Left colon (tissue), 2 donors: ENCODE measurements at regions not wholly inside any gene's neighbourhood (a gene's known extent, or its start where the extent isn't known, plus 50 kb on each side); places are given as distances from the start of the nearest gene placed in this dataset.
A peak's percentile ranks its signal among the peaks of the same experiment; 100 is the strongest.

ENCODE experiments used
- ATAC-seq: fragments of 200-7000 bp; cut with Tn5 transposase; one replicate; pipeline ENCODE4 v1.9.1; 2020; ENCODE audit warnings: mild to moderate bottlenecking, moderate library complexity
- DNase-seq, 2 donors: peaks; one replicate each; pipeline ENCODE4 v3.0.0-alpha.2; 2020
- intact Hi-C, 2 donors: fragments of 100-400 bp; cut with DNase I in 1 of 2; cut with micrococcal nuclease in 1 of 2; formaldehyde crosslinking; loops; one replicate each; pipeline versions ENCODE4 v1.11.2 to v1.14.0; 2022; cut with DNase I, micrococcal nuclease
- donor health status: DM: no; HTN: no; CAD: no.
- donor health status: DM: yes; HTN: yes; CAD: no.

DNA sequence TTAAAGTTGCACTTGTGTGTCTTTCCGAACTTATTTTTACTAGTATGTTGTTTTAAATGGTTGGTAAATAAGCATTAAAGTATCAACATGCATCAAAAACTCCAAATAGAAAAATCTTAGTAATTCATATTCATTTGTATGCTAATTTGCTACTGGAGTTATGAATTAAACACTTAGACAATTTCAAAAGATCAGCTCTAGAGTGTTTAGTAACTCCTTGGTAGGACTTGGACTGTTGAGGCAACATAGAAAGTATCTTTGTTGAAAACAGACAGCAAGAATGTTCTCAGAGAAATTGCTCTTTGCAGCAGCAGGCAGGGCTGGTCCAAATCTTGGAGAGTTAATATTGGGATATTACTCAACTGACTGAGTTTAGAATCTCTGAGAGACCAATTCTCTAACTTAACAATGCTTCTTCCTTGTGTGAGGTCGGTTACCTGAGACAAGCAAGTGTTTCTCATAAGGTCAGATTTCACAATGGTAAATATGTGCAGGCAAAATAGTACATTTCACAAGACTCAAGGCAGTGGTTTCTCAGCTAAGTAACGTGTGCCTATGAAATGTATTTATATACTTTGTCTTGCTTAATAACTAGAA, 147.8 kb upstream of the IL12A start:
- DNase-seq (no peak), ATAC-seq (no peak)
- intact Hi-C loops: no loop called here

DNA sequence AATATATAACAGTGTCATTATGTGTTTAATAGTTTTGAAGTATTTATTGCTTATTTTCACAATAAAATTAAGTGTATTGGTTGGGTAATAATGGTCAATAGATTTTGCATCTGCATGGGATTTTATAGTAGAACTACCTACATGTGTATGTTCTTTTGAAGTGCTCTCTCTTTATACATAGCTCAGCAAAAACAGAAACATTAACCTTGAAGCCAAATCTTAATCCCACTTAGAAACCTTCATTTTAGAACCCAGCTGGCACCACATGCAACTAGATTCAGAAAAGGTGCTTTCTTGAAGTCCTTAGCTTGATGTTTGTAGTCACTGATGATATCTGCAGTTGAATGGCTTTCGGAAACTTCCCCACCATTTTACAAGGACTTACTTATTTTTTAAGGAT, 146.9 kb upstream of the IL12A start:
- ATAC-seq (no peak), DNase-seq (no peak)
- intact Hi-C loops: no loop called here

DNA sequence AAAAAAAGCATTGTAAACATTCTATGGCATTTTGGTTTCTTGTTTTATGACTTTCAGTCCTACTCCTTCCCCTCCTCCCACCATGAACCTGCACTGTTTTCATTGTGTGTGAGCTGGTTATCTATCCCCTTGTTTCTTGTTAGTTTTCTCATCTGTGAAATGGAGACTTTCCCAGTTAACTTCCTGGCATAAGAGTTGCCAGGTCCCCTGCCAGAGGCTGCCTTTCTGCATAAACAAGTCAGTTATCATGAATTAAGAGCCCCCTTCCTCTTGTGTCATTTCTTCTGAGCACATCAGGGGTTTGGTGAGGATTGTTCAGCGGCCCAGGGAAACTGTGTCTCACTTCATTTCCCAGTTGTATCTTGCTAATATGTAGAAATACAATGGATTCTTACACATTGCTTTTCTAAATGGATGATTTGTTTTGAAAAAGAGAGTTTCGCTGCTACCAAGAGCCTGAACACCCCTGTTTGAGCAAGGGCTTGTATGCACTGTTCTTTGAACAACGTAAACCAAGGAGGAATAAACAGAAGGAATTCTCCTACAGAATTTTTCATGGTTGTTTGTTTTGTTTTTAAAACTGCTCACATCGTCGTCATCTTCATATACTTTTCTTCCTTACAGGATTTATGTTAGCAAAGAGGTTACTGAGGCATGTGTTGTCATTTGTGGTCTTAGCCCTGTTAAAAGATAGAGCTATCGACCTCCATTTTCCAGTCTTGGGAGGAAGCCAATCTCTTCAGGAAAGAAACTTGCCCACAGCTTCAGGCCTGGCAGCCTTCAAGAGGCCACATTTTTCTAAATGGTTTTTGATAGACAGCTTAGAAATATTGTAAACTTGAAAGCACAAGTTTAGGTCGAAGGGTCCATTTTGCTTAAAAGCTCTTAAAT, 144.6 kb upstream of the IL12A start:
- no peak for DNase-seq
- ATAC-seq: no peak
- intact Hi-C loops: no loop called here

DNA sequence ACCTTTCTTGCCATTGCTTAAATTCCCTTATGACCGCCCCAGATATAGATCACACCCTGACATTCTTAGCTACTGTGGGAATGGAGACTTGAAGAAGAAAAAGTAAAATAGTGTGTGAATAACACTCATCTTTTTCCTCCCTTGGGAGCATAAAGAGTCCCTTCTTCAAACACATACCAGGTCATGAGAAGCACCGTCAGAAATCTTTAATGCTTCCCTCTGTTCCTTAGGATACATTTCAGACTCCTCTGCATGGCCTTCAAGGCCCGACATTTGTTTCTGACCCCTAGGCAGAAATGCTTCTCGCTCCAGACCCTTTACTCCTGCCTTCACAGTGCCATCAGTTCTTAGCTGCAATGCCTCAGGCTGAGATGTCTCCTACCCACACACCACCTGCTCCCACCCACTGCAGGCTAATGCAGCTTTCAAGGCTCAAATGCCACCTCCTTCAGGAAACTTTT, 143.8 kb upstream of the IL12A start:
- intact Hi-C loops: no loop called here
- ATAC-seq (no peak), DNase-seq (no peak)

DNA sequence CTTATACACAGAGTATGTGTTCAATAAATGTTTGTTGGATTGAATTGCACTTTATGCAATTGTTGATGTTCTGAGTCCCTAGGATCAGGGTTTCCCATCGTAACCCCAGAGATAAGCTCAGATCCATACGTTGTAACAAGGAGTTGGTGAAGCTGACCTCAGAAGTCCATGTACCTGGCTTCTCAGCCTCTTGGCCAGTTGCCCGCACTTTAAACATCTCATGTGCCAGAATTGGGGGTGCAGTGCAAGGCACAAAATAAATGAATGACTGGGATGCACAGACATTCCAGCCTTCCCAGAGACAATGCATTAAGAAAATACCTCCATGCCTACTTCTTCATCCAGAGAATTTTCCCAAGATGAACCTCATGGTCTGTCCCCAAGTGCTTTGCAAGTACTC, 142.9 kb upstream of the IL12A start:
- no peak for ATAC-seq
- DNase-seq: no peak
- intact Hi-C loops: no loop called here

DNA sequence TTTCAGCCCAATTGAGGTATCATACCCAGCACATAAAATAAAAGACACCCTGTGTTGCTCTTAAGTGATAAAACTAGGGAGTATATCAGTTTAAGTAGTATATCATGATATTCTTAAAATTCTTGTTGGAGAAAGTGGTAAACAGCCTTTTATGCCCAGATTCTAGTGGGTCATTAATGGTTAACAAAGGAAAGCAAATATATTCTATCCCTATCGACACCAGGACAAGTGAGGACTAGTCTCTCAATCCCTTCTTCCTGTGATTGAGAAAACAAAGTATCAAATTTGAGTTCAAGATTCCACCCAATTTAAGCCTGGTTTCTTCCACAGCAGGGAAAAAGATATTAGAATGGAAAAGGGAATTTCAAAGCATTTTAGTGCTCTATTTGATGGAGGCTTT, 142.4 kb upstream of the IL12A start:
- intact Hi-C loops: no loop called here
- ATAC-seq (no peak), DNase-seq (no peak)

DNA sequence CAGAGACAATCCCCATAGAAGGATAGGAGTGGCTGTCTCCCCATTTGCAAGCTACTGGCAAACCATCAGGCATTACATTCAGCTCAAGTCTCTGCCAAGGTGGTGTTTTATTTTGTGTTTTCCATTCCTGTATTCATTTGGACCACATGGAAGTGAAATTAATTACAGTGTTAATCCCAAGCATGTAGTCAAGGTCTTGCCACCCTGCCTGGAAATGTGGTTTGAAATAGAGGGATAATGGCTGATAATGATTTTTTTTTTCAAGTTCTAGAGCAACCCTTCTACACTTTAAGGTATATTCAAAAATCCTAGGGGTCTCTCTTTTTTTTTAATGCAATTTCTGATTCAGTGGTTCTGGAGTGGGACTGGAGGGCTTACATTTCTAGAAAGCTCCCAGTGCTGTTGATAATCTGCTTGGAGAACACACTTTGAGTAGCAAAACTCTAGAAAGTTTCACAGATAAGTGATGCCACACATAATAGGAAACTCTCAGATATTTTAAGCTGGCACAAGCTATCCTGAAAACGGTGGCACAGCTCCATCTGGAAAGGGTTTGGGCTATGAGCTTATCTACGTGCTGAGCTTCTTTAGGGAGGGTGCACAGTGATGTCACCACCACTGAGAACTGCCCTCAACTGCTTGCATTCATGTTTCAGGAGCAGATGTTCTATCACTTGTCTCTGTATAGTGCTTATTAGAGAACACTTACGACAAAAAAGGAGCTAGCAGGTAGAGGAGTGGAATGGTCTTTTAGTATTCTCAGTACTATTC, 140.1 kb upstream of the IL12A start:
- DNase-seq (no peak), ATAC-seq (no peak)
- intact Hi-C loops: no loop called here

DNA sequence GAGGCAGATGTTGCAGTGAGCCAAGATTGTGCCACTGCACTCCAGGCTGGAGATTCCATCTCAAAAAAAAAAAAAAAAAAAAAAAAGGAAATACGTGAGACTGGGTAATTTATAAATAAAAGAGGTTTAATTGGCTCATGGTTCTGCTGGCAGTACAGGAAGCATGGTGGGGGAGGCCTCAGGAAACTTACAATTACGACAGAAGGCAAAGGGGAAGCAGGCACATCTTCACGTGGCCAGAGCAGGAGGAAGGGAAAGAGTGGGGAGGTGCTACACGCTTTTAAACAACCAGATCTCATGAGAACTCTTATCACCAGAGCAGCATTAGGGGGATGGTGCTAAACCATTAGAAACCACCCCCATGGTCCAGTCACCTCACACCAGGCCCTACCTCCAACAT, 138.2 kb upstream of the IL12A start:
- ATAC-seq: no peak
- intact Hi-C loops: no loop called here
- no peak for DNase-seq

DNA sequence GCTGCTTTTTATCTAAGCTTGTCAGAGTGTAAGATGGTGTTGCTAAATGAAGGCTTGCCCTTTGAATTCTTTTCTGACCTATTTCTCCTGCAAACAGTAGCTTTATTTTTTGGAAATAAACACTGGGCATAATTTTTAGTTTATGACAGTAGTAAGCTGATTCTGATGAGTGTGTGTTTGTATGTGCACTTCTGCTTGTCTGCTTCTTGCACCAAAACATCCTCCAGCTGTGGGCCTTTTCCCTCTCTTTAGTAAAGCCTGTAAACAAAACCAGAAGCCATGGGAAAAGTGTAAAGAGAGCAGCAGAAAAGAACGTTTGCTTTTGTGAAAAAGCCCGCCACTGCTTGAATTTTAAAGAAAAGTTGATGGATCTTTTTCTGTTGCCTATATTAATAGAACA, 136.4 kb upstream of the IL12A start:
- no peak for ATAC-seq
- DNase-seq: no peak
- intact Hi-C loops: no loop called here

DNA sequence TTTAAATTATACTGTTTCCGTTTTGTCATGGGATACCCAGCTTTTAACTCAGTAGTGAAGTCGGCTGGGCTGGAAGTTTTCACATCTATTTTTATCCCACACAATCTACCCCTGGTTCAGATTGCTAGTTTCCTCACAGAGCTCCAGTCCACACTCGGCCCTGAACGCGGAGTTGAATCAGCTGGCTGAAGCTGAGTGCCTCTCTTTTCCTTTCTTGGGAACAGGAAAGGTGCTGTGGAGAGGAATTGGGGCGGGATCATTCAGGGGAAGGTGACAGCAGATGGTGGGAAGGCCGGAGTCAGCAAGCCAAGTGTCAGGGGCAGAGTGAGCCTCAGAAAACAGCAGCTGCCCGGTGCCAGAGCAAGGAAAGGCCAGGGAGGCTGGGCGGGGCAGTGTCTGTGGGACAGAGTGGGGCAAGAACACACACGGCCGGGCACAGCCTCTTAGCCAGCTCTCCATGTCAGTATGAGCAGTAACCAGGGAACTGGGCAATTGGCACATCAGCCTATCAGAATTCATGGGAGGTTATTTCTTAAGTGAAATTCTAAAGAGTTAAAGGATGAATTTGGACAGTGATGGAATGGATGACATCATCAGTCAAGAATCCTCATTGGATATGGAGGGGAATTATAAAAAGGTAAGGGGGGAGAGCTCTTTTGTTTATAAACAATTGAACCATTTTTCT, 135.7 kb upstream of the IL12A start:
- intact Hi-C loops: no loop called here
- ATAC-seq: no peak
- DNase-seq: peak in 1 of 2 donors; percentile 15

DNA sequence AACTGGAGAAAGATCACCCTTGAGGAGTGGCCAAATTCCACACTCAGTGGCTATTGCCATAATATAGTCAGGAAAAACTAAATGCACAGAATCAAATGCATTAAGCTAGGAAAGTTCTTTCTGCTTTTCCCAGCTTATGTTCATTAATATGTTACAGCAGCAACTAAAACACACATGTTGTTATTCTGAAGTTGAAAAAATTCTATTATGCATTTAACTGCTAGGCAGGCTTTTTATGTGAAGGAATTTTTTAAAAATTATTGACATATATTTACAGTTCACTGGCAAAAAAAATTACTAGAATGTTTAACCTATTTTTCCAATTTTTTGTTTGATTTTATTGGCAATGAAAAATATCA, 135.2 kb upstream of the IL12A start:
- no peak for DNase-seq
- ATAC-seq: no peak
- intact Hi-C loops: no loop called here

DNA sequence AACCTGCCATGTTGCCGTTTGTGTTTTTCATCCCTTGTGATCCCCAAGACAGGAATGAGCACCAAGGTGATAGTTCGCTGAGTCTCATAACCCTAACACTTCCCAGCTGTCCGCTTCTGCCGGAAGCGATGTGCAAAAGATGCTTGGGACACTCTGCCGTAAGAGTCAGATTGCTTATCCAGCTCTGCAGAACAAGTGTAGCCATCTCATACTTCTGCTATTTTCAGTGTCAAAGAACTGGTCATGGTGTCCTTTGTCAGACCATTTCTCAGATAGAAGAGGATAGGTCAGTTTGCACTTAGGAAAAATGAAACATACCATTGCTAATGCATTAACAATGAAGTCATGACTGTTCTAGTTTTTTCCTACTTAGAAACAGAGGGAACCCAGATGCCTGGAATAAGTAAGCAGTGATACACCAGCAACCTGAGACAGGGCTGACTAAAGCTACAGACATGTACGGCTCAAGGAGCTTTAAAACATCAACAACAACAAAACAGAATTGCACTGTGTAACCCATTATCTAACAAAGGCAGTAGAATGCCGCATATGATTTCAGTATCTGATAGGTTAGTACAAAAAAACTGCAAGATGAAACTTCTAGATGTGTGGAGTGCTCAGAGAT, 134.0 kb upstream of the IL12A start:
- no peak for ATAC-seq

DNA sequence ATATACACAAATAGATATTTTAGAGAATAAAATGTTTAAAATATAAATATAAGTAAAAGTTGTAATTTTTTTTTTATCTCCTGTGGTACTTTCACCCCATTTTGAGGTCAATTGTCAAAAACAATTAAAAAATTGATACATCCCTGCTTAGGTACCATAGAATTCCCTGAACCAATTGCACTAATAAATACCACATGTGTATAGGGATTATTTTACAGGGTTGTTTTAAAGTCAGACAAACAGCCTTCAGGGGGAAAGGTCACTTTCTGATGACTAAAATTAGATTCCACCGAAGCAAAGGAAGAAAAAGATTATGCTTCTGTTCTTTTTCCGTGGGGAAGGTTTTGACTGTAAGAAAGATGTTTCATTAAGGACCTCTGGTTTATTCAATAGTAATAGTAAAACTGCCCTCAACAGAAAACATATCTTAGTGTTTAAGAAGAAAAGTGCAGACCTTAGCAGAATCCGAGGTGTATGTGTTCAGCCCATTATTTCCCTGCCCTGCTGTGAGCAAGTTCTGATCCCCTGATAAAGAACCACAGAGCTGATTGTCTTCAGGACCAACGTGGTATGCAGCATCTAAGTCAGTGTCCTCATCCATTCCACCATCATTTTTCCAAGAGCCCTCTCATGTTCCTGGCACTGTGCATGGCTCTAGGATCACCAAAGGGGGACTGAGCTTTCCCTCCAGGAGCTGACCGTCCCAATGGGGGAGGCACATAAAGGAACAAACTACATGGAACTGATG, 132.9 kb upstream of the IL12A start:
- DNase-seq (no peak), ATAC-seq (no peak)
- intact Hi-C loops: no loop called here

More for the DNA sequence above, 134.0 kb upstream of the IL12A start:
- intact Hi-C loops: no loop called here
- no peak for DNase-seq

DNA sequence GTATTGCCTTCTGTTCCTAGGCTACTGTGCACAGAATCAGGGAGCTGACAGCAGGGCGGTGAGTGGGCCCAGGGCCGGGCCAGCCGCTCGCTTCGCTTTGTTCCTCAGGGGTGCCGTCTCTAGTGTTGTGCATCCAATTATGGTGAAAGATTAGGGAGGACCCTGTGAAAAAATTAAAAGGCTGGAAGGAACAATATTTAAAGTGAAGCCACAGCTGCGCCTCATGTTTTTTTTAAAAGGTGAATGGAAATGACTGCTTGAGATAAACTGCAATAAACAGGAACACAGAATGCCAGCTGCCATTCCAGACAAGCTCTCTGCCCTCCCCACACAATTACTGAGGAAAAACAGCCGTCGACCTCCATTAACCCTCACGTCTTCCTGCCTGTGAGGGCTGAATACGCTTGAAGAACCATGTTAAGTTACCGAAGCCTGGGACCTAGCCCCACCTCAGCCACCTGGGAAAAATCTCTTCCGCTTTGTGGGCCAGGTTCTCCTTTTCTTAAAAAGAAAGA, 132.0 kb upstream of the IL12A start:
- ATAC-seq: no peak
- no peak for DNase-seq
- intact Hi-C loops: no loop called here

DNA sequence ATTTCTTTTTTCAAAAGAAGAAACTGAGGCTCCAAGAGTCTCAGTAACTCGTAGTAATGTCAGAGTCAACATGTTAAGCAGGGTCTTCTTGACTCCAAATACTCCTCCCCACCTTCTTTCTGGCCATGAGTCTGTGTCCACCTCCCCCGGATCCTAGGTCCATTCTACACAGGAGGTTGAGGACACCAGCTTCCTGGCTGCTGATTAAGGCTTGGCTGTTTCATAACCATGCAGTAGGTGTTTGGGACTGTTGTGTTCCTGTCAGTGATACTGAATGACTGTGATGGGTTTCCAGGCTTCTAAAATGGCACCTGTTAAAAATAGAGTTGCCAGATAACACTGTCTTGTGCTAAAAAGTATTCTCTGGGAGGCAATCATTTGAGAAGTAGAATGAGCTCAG, 130.8 kb upstream of the IL12A start:
- ATAC-seq: no peak
- no peak for DNase-seq
- intact Hi-C loops: no loop called here

DNA sequence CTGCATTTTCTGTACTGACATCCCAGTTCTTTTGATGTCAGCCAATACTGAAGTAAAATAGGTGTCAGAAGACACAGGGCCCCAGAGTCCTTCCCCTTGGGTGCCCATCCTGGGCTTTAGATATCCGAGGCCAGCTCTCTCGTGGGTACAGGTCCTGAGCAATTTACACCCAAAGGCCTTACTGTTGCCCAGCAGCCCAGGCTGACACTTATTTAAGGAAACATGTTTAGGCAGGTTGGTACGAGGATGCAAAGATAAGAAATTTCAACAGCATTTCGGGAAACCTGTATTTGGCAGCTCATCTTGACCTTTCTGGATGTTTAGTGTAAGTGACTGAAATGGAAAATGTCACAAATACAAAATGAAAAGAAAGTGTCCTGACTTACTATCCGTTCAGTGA, 130.0 kb upstream of the IL12A start:
- intact Hi-C loops: no loop called here
- no peak for ATAC-seq
- no peak for DNase-seq

DNA sequence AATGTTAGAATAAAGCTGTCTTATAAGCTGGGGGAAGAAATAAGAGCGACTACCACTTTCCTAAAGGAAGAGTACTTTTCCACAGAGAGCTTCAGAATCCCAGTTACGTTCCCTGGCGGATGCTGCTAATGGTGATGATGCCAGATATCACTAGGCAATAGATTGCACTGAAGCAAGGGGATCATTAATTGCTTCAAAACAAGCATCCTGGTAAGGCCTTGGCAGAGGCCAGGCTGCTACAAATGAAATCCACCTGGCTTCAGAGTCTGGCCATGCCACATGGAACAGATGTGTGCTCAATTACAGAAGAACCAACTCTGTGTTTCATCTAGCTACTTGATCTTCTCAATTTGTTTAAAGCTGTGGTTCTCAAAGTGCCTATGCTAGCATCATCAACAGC, 129.2 kb upstream of the IL12A start:
- intact Hi-C loops: no loop called here
- ATAC-seq (no peak), DNase-seq (no peak)

DNA sequence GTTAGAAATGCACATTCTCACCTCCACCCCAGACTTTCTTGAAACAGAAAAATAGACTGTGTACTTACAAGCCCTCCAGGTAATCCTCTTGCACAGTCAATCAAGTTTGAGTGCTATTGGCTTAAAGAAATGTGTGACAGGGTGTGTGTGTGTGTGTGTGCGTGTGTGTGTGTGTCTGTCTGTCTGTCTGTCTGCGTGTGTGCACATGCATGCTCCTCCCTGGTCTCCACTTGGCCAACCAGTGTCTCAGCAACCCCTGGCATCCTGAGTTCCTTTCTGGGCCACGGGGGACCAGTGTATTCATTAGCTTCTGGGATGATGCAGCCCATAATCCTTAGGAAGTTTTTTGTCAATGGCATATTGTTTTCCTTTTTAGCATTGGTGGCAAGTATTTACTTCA, 128.8 kb upstream of the IL12A start:
- DNase-seq (no peak), ATAC-seq (no peak)
- intact Hi-C loops: no loop called here
